OCI-LY7 (cell line): ENCODE measurements at regions not wholly inside any gene's neighbourhood (a gene's known extent, or its start where the extent isn't known, plus 50 kb on each side); places are given as distances from the start of the nearest gene placed in this dataset.

Experiments used
- EZH2phosphoT487 ChIP-seq: fragments of 200-600 bp; sonication (generic); IDR thresholded peaks from 2 replicates; pipeline ENCODE4 v1.6.1; 2018; ENCODE audit warnings: low read depth, borderline replicate concordance, mild to moderate bottlenecking, mixed run types, antibody characterized with exemption, low read length, moderate library complexity, mixed read lengths
- TF ChIP-seq, protein P1 (sequence below): fragments of 200-600 bp; sonication (generic); conservative IDR thresholded peaks from 2 replicates; pipeline ENCODE4 v1.5.1; 2014; ENCODE audit warnings: mild to moderate bottlenecking, antibody characterized with exemption, low read length, moderate library complexity, mixed read lengths

DNA sequence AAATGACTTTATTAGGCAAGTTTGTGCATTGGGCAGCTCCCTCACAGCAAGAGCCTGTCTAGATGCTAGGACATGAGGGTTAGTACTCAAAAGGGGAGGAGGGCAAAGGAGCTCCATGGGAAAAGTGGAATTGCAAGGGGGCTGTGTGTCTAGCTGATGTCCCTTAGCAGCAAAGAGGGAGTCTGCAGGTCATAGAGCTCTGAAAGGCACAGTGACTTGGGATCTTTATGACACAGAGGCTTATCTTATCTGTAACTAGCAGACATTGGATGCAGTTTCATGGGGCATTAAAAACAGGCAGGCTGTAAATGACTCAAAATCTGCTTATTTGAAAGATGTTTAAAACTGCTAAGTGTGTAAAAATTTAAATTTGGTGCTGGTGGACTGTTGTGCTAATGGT is 556.2 kb upstream of the FZD8 start:
- TF ChIP-seq, protein P1, sequence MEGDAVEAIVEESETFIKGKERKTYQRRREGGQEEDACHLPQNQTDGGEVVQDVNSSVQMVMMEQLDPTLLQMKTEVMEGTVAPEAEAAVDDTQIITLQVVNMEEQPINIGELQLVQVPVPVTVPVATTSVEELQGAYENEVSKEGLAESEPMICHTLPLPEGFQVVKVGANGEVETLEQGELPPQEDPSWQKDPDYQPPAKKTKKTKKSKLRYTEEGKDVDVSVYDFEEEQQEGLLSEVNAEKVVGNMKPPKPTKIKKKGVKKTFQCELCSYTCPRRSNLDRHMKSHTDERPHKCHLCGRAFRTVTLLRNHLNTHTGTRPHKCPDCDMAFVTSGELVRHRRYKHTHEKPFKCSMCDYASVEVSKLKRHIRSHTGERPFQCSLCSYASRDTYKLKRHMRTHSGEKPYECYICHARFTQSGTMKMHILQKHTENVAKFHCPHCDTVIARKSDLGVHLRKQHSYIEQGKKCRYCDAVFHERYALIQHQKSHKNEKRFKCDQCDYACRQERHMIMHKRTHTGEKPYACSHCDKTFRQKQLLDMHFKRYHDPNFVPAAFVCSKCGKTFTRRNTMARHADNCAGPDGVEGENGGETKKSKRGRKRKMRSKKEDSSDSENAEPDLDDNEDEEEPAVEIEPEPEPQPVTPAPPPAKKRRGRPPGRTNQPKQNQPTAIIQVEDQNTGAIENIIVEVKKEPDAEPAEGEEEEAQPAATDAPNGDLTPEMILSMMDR: no peak
- no peak for TF ChIP-seq EZH2phosphoT487
